H1 (cell line): ENCODE measurements at regions not wholly inside any gene's neighbourhood (a gene's known extent, or its start where the extent isn't known, plus 50 kb on each side); places are given as distances from the start of the nearest gene placed in this dataset.

Experiments used
- CTCF ChIA-PET: fragments of 300-600 bp; sonication (Branson Sonifier 250); formaldehyde crosslinking; loops from one replicate; lab custom pipeline; 2021; ENCODE audit not compliant: partially characterized antibody; lab: Charles Lee
- POLR2A ChIA-PET: fragments of 300-600 bp; sonication (Branson Sonifier 250); formaldehyde crosslinking; loops from one replicate; lab custom pipeline; 2021; ENCODE audit warnings: inconsistent platforms; ENCODE audit not compliant: partially characterized antibody; lab: Charles Lee
- DNase-seq, 2 experiments: peaks; one replicate each; pipeline versions ENCODE4 v3.0.0 to v3.0.0-alpha.2; 2010 to 2022; ENCODE audit warnings: low spot score in 2 of 2, low read depth in 1 of 2, mixed read lengths in 1 of 2
- FAIRE-seq: peaks from 2 replicates; lab custom pipeline; 2011; peaks lifted over from hg19 to GRCh38; lab: Jason Lieb, UNC
- H2AFZ ChIP-seq: 2 replicates; pipeline ENCODE4 v1.8.1; 2012; ENCODE audit warnings: low read length, inconsistent platforms
- H2AK5ac ChIP-seq: 2 replicates; pipeline ENCODE4 v1.6.1; 2013; ENCODE audit warnings: low read depth, low read length
- H2BK120ac ChIP-seq: replicated peaks from 2 replicates; pipeline ENCODE3; 2013; ENCODE audit warnings: low read depth, low read length, inconsistent platforms
- H2BK12ac ChIP-seq: 2 replicates; pipeline ENCODE4 v1.6.1; 2013; ENCODE audit warnings: low read depth, low read length
- H2BK15ac ChIP-seq: 2 replicates; pipeline ENCODE4 v1.6.1; 2013; ENCODE audit warnings: low read length
- H2BK20ac ChIP-seq: 2 replicates; pipeline ENCODE4 v1.6.1; 2013; ENCODE audit warnings: low read length
- H2BK5ac ChIP-seq: 2 replicates; pipeline ENCODE4 v1.6.1; 2013; ENCODE audit warnings: low read depth, low read length
- H3K14ac ChIP-seq: 2 replicates; pipeline ENCODE4 v1.6.1; 2013; ENCODE audit warnings: inconsistent platforms; ENCODE audit not compliant: insufficient read length
- H3K18ac ChIP-seq: 2 replicates; pipeline ENCODE4 v1.6.1; 2013; ENCODE audit warnings: low read length; ENCODE audit errors: extremely low read depth
- H3K23ac ChIP-seq: 2 replicates; pipeline ENCODE4 v1.6.1; 2013; ENCODE audit warnings: inconsistent platforms; ENCODE audit not compliant: insufficient read length
- H3K23me2 ChIP-seq: 2 replicates; pipeline ENCODE4 v1.6.1; 2013; ENCODE audit warnings: low read depth, low read length
- H3K27ac ChIP-seq: 2 replicates; pipeline ENCODE4 v1.6.1; 2011; ENCODE audit warnings: low read depth, low read length, inconsistent platforms
- H3K27me3 ChIP-seq, 4 experiments: replicated peaks in 1 of 4; 1 replicate in 1 of 4; 2 replicates in 3 of 4; pipeline versions ENCODE4 v1.6.1 to v1.8.1; 2011 to 2013; ENCODE audit warnings: low read length in 3 of 4, mild to moderate bottlenecking in 3 of 4, inconsistent platforms in 2 of 4, mixed read lengths in 2 of 4, moderate library complexity in 1 of 4; ENCODE audit not compliant: control insufficient read depth in 3 of 4, insufficient read depth in 3 of 4; ENCODE audit errors: extremely low read depth in 1 of 4
- H3K36me3 ChIP-seq, 4 experiments: 2 replicates each; pipeline versions ENCODE4 v1.6.1 to v1.8.1; 2011 to 2013; ENCODE audit warnings: mild to moderate bottlenecking in 4 of 4, low read length in 3 of 4, moderate library complexity in 2 of 4, control low read depth in 1 of 4, inconsistent platforms in 1 of 4; ENCODE audit not compliant: insufficient read depth in 4 of 4, control insufficient read depth in 2 of 4
- H3K4ac ChIP-seq: replicated peaks from 2 replicates; pipeline ENCODE3; 2013; ENCODE audit warnings: low read length, low read depth, mixed read lengths, inconsistent platforms; ENCODE audit not compliant: insufficient read length
- H3K4me1 ChIP-seq, 4 experiments: replicated peaks in 1 of 4; 1 replicate in 1 of 4; 2 replicates in 3 of 4; pipeline versions ENCODE4 v1.6.1 to v1.8.1; 2011 to 2013; ENCODE audit warnings: low read length in 3 of 4, inconsistent platforms in 2 of 4, mixed read lengths in 1 of 4; ENCODE audit not compliant: insufficient read depth in 4 of 4, control insufficient read depth in 3 of 4
- H3K4me2 ChIP-seq, 2 experiments: 2 replicates each; pipeline versions ENCODE4 v1.6.1 to v1.8.1; 2011 to 2013; ENCODE audit warnings: low read depth in 2 of 2, low read length in 2 of 2, control low read depth in 1 of 2, inconsistent platforms in 1 of 2, mild to moderate bottlenecking in 1 of 2; ENCODE audit not compliant: insufficient read depth in 1 of 2
- H3K4me3 ChIP-seq, 4 experiments: fragments of 200-600, 300-600 bp in 1 of 4; sonication (generic), shearing (Covaris generic), sonication (Bioruptor Twin) in 1 of 4; 2 replicates each; pipeline versions ENCODE4 v1.5.1 to v1.8.1; 2011 to 2016; ENCODE audit warnings: low read length in 4 of 4, low read depth in 3 of 4, control low read depth in 2 of 4, inconsistent platforms in 2 of 4, mild to moderate bottlenecking in 2 of 4, mixed read lengths in 1 of 4, moderate library complexity in 1 of 4; ENCODE audit not compliant: insufficient read depth in 2 of 4; ENCODE audit errors: extremely low read depth in 1 of 4
- H3K56ac ChIP-seq: replicated peaks from 2 replicates; pipeline ENCODE3; 2013; ENCODE audit warnings: low read depth, mild to moderate bottlenecking, mixed read lengths, low read length, inconsistent platforms; ENCODE audit not compliant: insufficient read length
- H3K79me1 ChIP-seq: 2 replicates; pipeline ENCODE4 v1.6.1; 2013; ENCODE audit warnings: low read depth, low read length, control low read depth
- H3K79me2 ChIP-seq, 2 experiments: 2 replicates each; pipeline versions ENCODE4 v1.6.1 to v1.8.1; 2012 to 2013; ENCODE audit warnings: low read length in 2 of 2, mild to moderate bottlenecking in 2 of 2, inconsistent platforms in 1 of 2; ENCODE audit not compliant: insufficient read depth in 2 of 2, control insufficient read depth in 1 of 2
- H3K9ac ChIP-seq, 4 experiments: replicated peaks in 1 of 4; 1 replicate in 1 of 4; 2 replicates in 3 of 4; pipeline versions ENCODE4 v1.6.1 to v1.8.1; 2011 to 2013; ENCODE audit warnings: low read depth in 3 of 4, low read length in 3 of 4, control low read depth in 2 of 4, mild to moderate bottlenecking in 2 of 4, moderate library complexity in 2 of 4, inconsistent platforms in 1 of 4; ENCODE audit errors: extremely low read depth in 1 of 4
- H3K9me3 ChIP-seq, 2 experiments: 2 replicates each; pipeline versions ENCODE4 v1.6.1 to v1.8.1; 2012 to 2013; ENCODE audit warnings: mild to moderate bottlenecking in 2 of 2, moderate library complexity in 2 of 2, control low read depth in 1 of 2, inconsistent platforms in 1 of 2, low read depth in 1 of 2, low read length in 1 of 2, mixed read lengths in 1 of 2; ENCODE audit not compliant: insufficient read depth in 2 of 2
- H4K20me1 ChIP-seq, 2 experiments: replicated peaks in 1 of 2; 2 replicates each; pipeline versions ENCODE3 to v1.8.1; 2011 to 2013; ENCODE audit warnings: inconsistent platforms in 2 of 2, low read length in 2 of 2, mild to moderate bottlenecking in 1 of 2; ENCODE audit not compliant: insufficient read depth in 2 of 2, control insufficient read depth in 1 of 2
- H4K5ac ChIP-seq: 2 replicates; pipeline ENCODE4 v1.6.1; 2013; ENCODE audit warnings: low read length, low read depth, mixed read lengths, inconsistent platforms; ENCODE audit not compliant: insufficient read length
- H4K8ac ChIP-seq: 2 replicates; pipeline ENCODE4 v1.8.0; 2013; ENCODE audit warnings: mild to moderate bottlenecking, moderate library complexity, low read length, inconsistent platforms; ENCODE audit not compliant: insufficient read depth; ENCODE audit errors: extremely low read depth
- H4K91ac ChIP-seq: replicated peaks from 2 replicates; pipeline ENCODE3; 2013; ENCODE audit warnings: low read length, mixed read lengths, inconsistent platforms; ENCODE audit not compliant: insufficient read length
- CTCF ChIP-seq, 3 experiments: IDR thresholded peaks; 1 replicate in 2 of 3; 2 replicates in 1 of 3; pipeline versions ENCODE4 v1.5.1 to v1.6.1; 2011; ENCODE audit warnings: low read length in 3 of 3, mild to moderate bottlenecking in 3 of 3, inconsistent platforms in 2 of 3, low read depth in 1 of 3, moderate library complexity in 1 of 3; ENCODE audit not compliant: insufficient read depth in 1 of 3; ENCODE audit errors: control extremely low read depth in 1 of 3
- KDM1A ChIP-seq: fragments of 200-600, 300-600 bp; sonication (generic); IDR thresholded peaks from 2 replicates; pipeline ENCODE4 v1.7.1; 2016; ENCODE audit warnings: mild to moderate bottlenecking, low read length, borderline replicate concordance
- SP1 ChIP-seq: IDR thresholded peaks from 2 replicates; pipeline ENCODE4 v1.6.1; 2011; ENCODE audit warnings: low read depth, low read length
- WGBS, 2 experiments: shearing (Covaris generic) in 1 of 2; methylation state at CpG; one replicate each; pipeline versions ENCODE4 v1.1.6 to v1.1.7; 2013 to 2015; ENCODE audit warnings: low lambda C conversion rate in 2 of 2, mixed read lengths in 2 of 2, inconsistent platforms in 1 of 2, low coverage in 1 of 2, missing lambda C conversion rate in 1 of 2; ENCODE audit not compliant: insufficient replicate concordance in 2 of 2, insufficient coverage in 1 of 2, insufficient read length in 1 of 2; ENCODE audit errors: extremely low coverage in 1 of 2, missing lambda C conversion rate in 1 of 2; 5-methylcytosine and 5-hydroxymethylcytosine counted together

- H3K14ac ChIP-seq: no peak overlapping the region
- H3K4ac ChIP-seq: no peak overlapping the region
- no peak overlapping the region for H3K9ac ChIP-seq
- no peak overlapping the region for H2BK15ac ChIP-seq
- no peak overlapping the region for H2BK20ac ChIP-seq
- H3K4me2 ChIP-seq: no peak overlapping the region
- CTCF ChIA-PET: no interaction called here
- no peaks in the 10 kb centered on the region for H3K79me2 ChIP-seq
- H3K56ac ChIP-seq: no peak overlapping the region
- TF ChIP-seq SP1 (no peak), CTCF (IDR thresholded peaks at IDR 0.05; ENCODE audit: control extremely low read depth in 1 of 3, insufficient read depth in 1 of 3, low read depth in 1 of 3, low read length in 3 of 3) (no peak), KDM1A (no peak)
- no peaks in the 10 kb centered on the region for H4K20me1 ChIP-seq
- no peak overlapping the region for H2BK5ac ChIP-seq
- H2BK120ac ChIP-seq: no peak overlapping the region
- no peak overlapping the region for H3K27ac ChIP-seq
- no peak overlapping the region for H4K8ac ChIP-seq
- no peak overlapping the region for H2AFZ ChIP-seq
- DNase-seq: no peak
- H3K27me3 ChIP-seq: no peaks in the 10 kb centered on the region
- no peak overlapping the region for H3K4me3 ChIP-seq
- no peaks in the 10 kb centered on the region for H3K36me3 ChIP-seq
- no peak overlapping the region for H3K23ac ChIP-seq
- no peaks in the 10 kb centered on the region for H3K23me2 ChIP-seq
- H3K9me3 ChIP-seq: no peaks in the 10 kb centered on the region
- H3K4me1 ChIP-seq: peaks cover 0 to 4% (median 0%) of the 10 kb centered on the region in 4 experiments; a peak in 2 of 7 replicates
- no peak overlapping the region for H2AK5ac ChIP-seq
- H3K79me1 ChIP-seq: no peaks in the 10 kb centered on the region
- FAIRE-seq: no peak
- POLR2A ChIA-PET: no interaction called here
- no peak overlapping the region for H4K5ac ChIP-seq
- 89% methylated on average over 1 of the region's 1 CpG; no CpG with 5 or more reads in 1 of the 2 experiments for WGBS, 2 experiments
- H3K18ac ChIP-seq: no peak overlapping the region
- no peak overlapping the region for H4K91ac ChIP-seq
- H2BK12ac ChIP-seq: no peak overlapping the region
Observed at GRCh38 chr1:87511449-87511848, 182.8 kb downstream of the LMO4 start.
